ENCODE measurements at regions not wholly inside any gene's neighbourhood (a gene's known extent, or its start where the extent isn't known, plus 50 kb on each side); places are given as distances from the start of the nearest gene placed in this dataset.
A peak's percentile ranks its signal among the peaks of the same experiment; 100 is the strongest.
"Not testable (repeated sequence)": the region's sequence is repeated elsewhere in the genome, so short reads cannot be mapped to it uniquely, and the experiment has no call there.

- H3K4me3 ChIP-seq (ENCODE audit: low read depth, low read length) = no peak overlapping the region
- TF ChIP-seq CTCF (IDR thresholded peaks at IDR 0.05; ENCODE audit: insufficient read depth, low read length, severe bottlenecking) = no peak
- H3K36me3 ChIP-seq (ENCODE audit: control insufficient read depth, insufficient read depth, low read length) = no peaks in the 10 kb centered on the region
- DNase-seq (ENCODE audit: low read depth) (no peak), FAIRE-seq (no peak)
- H3K27me3 ChIP-seq (ENCODE audit: control insufficient read depth, insufficient read depth, low read length) = no peaks in the 10 kb centered on the region
Measured at GRCh38 chr7:131039355-131039762, 288.3 kb upstream of the MKLN1 start.

- DNase-seq (ENCODE audit: low read depth) = no peak
- Histone ChIP-seq H3K4me3 (ENCODE audit: low read depth, low read length) (no peak overlapping the region), H3K36me3 (ENCODE audit: control insufficient read depth, insufficient read depth, low read length) (no peaks in the 10 kb centered on the region), H3K27me3 (ENCODE audit: control insufficient read depth, insufficient read depth, low read length) (no peaks in the 10 kb centered on the region)
- FAIRE-seq = no peak
- no peak for TF ChIP-seq CTCF (IDR thresholded peaks at IDR 0.05; ENCODE audit: insufficient read depth, low read length, severe bottlenecking)
Measured at GRCh38 chr7:131039836-131040235, 287.8 kb upstream of the MKLN1 start.

GRCh38 chr7:131040467-131040932, 287.2 kb upstream of the MKLN1 start:
- peak; percentile 70 for DNase-seq (ENCODE audit: low read depth)
- no peak overlapping the region for H3K4me3 ChIP-seq (ENCODE audit: low read depth, low read length)
- H3K27me3 ChIP-seq (ENCODE audit: control insufficient read depth, insufficient read depth, low read length) = no peaks in the 10 kb centered on the region
- peak; percentile 83 for TF ChIP-seq CTCF (IDR thresholded peaks at IDR 0.05; ENCODE audit: insufficient read depth, low read length, severe bottlenecking)
- no peaks in the 10 kb centered on the region for H3K36me3 ChIP-seq (ENCODE audit: control insufficient read depth, insufficient read depth, low read length)
- no peak for FAIRE-seq

GRCh38 chr7:131041012-131041695, 286.5 kb upstream of the MKLN1 start:
- not testable (repeated sequence) for H3K4me3 ChIP-seq (ENCODE audit: low read depth, low read length); H3K27me3 ChIP-seq (ENCODE audit: control insufficient read depth, insufficient read depth, low read length); H3K36me3 ChIP-seq (ENCODE audit: control insufficient read depth, insufficient read depth, low read length); FAIRE-seq; DNase-seq (ENCODE audit: low read depth)

GRCh38 chr7:131042269-131043160, 285.2 kb upstream of the MKLN1 start:
- H3K4me3 ChIP-seq (ENCODE audit: low read depth, low read length) = no peak overlapping the region
- no peaks in the 10 kb centered on the region for H3K36me3 ChIP-seq (ENCODE audit: control insufficient read depth, insufficient read depth, low read length)
- no peak for TF ChIP-seq CTCF (IDR thresholded peaks at IDR 0.05; ENCODE audit: insufficient read depth, low read length, severe bottlenecking)
- H3K27me3 ChIP-seq (ENCODE audit: control insufficient read depth, insufficient read depth, low read length) = no peaks in the 10 kb centered on the region
- no peak for DNase-seq (ENCODE audit: low read depth)
- FAIRE-seq = no peak

GRCh38 chr7:131045526-131045925, 282.1 kb upstream of the MKLN1 start:
- Histone ChIP-seq H3K4me3 (ENCODE audit: low read depth, low read length) (no peak overlapping the region), H3K27me3 (ENCODE audit: control insufficient read depth, insufficient read depth, low read length) (no peaks in the 10 kb centered on the region), H3K36me3 (ENCODE audit: control insufficient read depth, insufficient read depth, low read length) (no peaks in the 10 kb centered on the region)
- no peak for TF ChIP-seq CTCF (IDR thresholded peaks at IDR 0.05; ENCODE audit: insufficient read depth, low read length, severe bottlenecking)
- FAIRE-seq = no peak
- DNase-seq (ENCODE audit: low read depth) = no peak

Data from bronchial epithelial cell (primary cell).